GM23248 (cell line): ENCODE measurements at regions not wholly inside any gene's neighbourhood (a gene's known extent, or its start where the extent isn't known, plus 50 kb on each side); places are given as distances from the start of the nearest gene placed in this dataset.

Experiments used
- EZH2 ChIP-seq: fragments of 200-600 bp; sonication (generic); IDR thresholded peaks from 2 replicates; pipeline ENCODE4 v1.6.1; 2018; ENCODE audit warnings: antibody characterized with exemption, mild to moderate bottlenecking; ENCODE audit not compliant: insufficient read depth, poor library complexity, severe bottlenecking
- EZH2phosphoT487 ChIP-seq: fragments of 200-600 bp; sonication (generic); IDR thresholded peaks from 2 replicates; pipeline ENCODE4 v1.6.1; 2018; ENCODE audit warnings: antibody characterized with exemption, moderate library complexity, mild to moderate bottlenecking, low read depth; ENCODE audit not compliant: insufficient read depth

DNA sequence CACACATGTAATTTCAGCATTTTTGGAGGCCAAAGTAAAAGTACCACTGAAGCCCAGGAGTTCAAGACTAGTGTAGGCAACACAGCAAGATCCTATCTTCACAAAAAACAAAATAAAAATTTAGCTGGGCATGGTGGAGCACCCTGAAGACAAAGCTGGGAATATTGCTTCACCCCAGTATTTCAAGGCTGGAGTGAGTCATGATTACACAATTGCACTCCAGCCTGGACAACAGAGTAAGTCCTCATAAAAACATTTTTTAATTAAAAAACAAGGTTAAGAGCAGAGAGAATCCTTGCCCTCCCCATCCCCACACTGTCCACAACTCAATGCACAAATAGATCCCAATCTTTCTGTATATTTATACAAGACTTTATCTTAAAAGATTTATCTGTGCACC, 321.9 kb upstream of the HSFY2 start:
- no peak for TF ChIP-seq EZH2phosphoT487
- no peak for TF ChIP-seq EZH2
